ENCODE measurements at regions not wholly inside any gene's neighbourhood (a gene's known extent, or its start where the extent isn't known, plus 50 kb on each side); places are given as distances from the start of the nearest gene placed in this dataset.
"Not testable (repeated sequence)": the region's sequence is repeated elsewhere in the genome, so short reads cannot be mapped to it uniquely, and the experiment has no call there.

DNA sequence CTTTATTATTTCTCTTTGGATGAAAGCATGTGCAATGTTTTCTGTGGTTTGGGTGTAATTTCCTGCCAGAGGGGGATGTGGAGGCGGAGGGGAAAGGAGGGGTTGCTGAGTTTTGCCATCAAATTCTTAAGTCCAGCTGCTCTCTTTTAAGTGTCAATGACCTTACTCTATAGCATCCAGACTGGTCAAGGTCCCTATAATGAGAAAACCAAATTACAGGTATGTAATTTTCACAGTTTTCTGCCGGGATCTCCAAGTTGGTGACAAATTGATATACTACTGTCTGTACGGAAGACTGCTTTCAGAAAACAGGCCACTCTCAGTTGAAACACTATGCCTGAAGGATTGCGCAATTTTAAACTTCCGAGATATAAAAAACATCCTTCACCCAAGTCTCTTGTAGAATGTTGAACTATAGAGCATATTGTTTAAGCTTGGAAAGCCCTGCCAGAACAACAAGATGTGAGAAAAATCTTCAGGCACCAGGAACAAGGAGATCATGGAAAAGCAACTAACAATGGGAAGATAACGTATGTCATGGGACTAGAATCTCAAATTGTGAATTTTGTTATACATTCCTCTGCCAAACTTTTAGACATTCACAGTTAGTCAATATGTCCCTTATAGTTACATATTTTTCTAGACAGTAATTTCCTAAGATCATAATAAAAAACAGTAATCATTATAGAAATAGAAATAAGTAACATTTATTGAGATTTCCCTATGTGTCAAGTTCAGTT lies 300.7 kb upstream of the SATB1 start:
- DNase-seq = no peak

DNA sequence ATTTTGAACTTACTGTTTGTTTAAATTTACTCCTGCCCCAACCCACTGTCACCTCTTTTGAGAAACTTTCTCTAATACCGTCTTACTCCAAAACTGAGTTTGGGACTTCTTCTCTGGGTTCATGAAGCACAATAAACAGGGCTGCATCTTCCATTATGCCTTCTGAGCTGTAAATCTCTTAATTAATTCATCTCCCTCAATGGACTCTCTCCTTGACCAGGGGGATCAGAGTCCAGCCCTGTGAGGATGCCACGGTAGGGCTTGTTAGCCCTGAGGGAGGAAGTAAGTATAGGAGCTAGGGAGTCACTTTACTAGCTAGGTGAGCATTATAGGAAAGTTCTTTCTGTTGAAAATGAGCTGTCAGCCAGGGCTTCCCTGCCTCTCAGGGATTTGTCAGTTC lies 299.3 kb upstream of the SATB1 start:
- no peak for DNase-seq

DNA sequence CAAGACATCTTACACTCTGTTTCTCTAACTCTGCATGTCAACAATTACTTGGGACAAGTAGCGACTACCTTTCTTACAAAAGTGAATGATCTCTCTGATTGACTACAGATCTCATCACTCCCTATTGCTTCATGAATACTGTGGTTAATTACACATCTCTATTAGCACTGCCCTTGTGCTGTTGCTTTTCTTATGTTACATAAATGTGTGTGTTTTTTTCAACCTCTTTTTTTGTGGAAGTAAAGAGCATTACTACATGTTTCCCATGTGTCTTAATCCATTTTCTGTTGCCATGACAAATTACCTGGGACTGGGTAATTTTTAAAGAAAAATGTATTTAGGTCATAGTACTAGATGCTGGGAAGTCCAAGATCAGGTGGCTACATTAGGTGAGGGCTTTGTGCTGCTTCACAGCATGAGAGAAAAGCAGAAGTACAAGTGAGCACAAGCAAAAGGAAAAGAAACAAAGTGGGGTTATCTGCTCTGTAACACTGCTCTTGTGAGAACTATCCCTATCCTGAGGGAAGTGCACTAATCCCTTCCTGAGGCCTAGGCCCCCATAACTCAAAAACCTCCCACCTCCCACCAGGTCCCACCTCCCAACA lies 298.2 kb upstream of the SATB1 start:
- DNase-seq = no peak

DNA sequence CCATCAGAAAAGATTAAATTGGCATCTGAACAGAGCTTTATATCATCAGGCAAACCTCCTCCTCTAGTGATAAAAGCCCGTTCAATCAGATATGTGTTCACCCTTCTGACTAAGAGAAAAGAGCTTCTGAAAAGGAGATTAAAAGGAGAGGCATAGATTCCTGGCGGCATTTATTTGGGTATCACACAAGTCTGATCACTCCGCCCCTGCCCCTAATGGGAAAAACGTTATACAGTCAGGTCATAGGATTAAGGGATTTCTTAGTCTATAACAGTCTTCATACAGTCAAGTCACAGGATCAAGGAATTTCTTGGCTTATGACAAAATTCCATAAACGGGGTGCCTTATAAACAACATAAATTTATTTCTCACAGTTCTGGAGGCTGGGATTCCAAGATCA lies 295.4 kb upstream of the SATB1 start:
- no peak for DNase-seq

DNA sequence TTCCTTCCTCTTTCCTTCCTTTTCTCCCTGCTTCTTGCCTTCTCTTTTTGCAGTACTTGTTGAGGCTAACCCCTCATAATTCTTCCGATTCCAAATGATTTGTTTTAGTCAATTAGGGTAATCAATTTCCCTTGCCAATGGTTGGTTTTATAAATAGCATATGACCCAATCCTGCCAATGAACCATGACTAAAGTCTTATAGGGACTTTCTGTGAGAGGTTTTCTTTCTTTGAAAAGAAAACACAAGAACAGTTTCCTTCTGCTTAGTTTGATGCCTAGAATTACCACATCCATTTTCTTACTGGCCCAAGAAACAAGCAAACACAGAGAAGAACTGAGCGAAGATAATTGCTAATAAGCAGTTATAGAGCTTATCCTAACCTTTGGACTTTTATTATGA lies 292.5 kb upstream of the SATB1 start:
- no peak for DNase-seq

DNA sequence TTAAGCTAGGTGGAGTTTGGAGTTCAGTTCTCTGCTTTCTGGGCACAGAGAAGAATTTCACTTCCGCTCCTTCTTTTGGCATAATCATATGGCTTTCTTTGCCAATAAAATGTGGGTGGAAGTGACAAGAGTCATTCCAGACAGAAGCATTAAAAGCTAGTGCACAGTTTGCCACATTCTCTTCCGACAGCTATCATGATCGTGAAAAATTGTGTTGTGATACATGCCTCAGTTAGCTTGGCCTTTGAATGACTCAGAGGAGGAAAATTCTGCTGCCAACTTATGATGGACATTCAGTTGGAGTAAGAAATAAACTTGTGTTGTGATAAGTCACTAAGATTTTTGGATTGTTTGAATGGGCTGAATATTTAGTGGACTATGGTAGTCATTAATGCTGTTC lies 291.7 kb upstream of the SATB1 start:
- no peak for DNase-seq

DNA sequence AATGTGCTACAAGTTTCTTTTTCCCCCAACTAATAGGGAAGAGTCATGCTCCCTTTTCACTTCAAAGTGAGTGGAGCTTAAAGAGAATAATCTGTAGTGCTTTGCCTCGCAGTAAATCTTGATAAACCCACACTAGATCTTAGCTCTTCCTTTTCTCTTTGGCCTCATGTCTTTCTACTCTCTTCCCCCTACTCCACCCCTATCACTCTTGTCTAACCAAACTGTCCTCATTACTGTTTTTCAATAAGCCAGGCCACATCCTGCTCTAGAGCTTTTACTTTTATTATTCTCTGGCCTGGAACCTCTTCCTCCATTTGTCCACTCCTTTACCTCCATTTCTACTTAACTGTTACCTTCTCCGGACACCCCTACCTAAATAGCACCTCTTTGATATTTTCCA lies 291.0 kb upstream of the SATB1 start:
- no peak for DNase-seq

DNA sequence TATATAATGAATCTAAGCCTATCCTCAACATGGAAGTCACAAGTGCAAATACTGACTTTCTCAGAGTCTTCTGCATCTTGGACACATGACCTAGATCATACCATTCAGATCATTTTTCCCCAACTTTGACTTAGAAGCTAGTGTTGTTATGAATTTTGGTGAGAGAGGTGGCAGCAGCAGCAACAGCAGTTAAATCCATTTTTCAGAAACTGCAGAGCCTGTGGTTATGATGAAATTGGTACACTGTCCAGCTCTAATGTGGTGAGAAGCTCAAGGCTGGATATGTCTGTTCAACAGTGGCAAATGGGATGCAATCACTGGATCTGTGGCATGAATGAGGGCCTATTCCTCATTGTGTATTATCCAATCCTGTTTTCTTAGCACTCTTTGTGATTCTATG lies 290.1 kb upstream of the SATB1 start:
- no peak for DNase-seq

DNA sequence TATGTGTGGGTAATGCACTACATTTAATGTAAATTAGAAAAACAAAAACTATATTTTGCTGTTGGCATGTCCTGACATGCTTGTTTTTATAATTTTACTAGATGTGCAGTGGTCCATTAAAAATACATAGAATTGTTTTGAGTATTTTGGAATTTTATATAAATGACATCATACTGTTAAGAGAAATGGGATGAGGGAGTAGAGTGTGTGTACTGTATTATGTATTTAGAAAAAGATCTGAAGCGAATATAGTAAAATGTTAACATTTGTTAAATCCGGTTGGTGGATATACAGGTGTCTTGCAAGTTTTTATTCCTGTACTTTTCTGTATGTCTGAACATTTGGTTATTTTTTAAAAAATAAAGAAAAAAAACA lies 288.4 kb upstream of the SATB1 start:
- no peak for DNase-seq

DNA sequence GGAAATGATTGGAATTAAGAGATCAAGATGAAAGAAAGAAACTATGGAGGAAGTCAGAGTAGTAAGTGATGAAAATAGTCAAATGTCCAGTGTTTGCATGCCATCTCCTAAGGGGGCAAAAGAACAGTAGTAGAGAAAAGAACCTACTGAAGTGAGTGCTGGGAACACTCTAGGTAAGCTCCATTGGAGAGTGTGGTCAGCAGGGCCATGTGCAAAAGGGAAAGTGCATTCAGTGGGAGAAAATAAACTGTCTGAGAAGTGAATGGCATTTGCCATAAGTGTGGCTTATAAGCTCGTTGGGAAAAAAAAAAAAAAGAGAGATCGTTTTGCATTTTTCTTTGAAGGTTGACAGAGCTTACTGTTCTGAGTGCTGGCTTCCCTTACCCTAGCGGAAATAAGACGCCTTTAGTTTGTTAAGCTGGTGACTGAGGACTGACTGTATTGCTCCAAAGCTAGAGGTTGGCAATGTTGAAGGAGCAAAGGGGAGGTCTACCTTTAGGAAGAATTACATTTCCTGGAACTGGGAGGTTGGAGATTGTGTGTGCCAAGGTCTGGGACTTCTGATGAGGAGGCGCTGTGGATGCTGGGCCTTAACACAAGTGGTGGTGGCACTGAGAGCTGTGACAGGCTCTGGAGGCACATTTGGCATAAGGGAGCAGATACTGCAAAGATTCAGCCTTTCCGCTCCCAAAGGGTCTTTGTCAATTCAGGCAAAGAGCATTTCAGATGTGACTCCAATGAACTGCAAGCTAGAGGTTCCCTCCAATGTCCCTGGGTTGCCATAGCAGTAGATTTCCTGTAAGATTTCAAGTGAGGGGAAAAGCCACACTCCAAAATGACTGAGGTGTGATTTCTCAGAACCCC lies 287.8 kb upstream of the SATB1 start:
- DNase-seq = no peak

DNA sequence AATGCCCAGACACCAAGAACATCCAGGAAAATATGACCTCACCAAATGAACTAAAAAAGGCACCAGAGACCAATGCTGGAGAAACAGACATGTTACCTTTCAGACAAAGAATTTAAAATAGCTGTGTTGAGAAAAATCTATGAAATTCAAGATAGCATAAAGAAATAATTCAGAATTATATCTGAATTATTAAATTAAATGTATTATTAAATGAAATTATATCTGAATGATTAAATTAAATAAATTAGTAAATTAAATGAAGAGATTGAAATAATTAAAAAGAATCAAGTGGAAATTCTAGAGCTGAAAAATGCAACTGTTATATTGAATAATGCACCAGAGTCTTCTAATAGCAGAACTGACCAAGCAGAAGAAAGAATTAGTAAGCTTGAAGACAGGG lies 279.2 kb upstream of the SATB1 start:
- no peak for DNase-seq

DNA sequence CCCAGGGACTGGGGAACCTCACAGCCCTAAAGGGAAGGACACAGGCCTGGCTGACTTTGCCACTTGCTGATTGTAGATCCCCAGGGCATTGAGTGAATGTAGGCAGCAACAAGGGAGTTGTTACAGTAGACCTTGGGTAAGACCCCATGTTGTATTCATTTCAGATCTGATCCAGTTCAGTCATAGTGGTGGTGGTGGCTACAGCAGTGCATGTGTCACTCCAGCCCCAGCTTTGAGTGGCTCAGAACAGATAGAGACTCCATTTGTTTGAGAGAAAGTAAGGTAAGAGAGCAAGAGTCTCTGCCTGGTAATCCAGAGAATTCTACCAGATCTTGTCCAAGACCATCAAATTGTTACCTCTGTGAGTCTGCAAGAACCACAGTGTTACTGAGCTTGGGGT lies 278.7 kb upstream of the SATB1 start:
- no peak for DNase-seq

DNA sequence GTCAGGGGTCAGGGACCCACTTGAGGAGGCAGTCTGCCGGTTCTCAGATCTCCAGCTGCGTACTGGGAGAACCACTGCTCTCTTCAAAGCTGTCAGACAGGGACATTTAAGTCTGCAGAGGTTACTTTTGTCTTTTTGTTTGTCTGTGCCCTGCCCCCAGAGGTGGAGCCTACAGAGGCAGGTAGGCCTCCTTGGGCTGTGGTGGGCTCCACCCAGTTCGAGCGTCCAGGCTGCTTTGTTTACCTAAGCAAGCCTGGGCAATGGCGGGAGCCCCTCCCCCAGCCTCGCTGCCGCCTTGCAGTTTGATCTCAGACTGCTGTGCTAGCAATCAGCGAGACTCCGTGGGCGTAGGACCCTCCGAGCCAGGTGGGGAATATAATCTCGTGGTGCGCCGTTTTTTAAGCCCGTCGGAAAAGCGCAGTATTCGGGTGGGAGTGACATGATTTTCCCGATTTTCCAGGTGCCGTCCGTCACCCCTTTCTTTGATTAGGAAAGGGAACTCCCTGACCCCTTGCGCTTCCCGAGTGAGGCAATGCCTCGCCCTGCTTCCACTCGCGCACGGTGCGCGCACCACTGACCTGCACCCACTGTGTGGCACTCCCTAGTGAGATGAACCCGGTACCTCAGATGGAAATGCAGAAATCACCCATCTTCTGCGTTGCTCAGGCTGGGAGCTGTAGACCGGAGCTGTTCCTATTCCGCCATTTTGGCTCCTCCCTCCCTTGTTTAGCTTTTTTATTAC lies 268.6 kb upstream of the SATB1 start:
- DNase-seq = not testable (repeated sequence)

DNA sequence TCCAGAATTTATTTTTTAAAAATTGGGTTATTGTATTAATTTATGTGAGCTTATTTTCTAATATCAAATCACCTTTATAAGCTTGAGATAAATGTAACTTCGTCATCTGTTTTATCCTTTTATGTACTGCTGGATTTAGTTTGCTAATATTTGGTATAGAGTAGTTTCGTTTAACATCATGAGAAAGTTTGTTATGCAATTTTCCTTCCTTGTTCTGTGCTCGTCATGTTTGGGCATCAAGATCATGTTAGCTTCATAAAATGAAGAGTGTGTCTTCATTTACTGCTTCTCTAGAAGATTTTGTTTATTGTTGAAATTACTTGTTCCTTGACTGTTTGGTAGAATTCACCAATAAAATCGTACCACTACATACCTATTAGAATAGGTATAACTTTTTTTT lies 262.1 kb upstream of the SATB1 start:
- DNase-seq = no peak

DNA sequence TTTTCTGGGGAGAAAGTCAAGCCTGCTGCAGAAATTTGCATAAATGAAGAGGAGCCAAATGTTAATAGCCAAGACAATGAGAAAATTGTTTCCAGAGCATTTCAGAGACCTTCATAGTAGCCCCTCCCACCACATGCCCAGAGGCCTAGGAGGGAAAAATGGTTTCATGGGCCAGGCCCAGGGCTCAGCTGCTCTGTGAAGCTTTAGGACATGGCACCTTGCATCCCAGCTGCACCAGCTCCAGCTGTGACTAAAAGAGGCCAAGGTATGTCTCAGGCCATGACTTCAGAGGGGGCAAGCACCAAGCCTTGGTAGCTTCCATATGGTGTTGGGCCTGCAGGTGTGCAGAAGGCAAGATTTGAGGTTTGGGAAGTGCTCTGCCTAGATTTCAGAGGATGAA lies 258.8 kb upstream of the SATB1 start:
- DNase-seq = no peak

DNA sequence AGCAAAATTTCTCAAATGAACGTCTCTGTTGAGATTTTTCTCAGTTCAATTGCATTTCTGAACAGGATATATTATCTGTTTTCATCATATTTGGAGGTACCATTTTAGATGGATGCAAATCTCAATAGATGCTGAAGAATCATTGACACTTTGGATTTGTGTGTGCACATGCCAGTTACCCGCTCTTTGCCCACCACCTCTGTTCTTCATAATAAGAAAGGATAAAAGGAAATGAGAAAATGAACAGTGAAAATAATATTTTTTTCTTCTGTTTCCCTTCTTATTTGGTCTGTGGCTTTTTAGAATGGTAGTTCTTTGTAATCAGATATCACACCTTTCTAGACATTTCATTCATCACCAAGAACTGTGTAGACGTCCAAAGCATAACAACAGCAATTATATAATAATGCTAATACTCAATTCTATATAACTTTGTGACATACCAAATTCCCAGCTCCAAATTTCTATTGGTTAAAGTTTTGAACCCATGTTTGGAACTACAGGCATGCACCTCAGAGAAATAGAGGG lies 256.7 kb upstream of the SATB1 start:
- DNase-seq = no peak

DNA sequence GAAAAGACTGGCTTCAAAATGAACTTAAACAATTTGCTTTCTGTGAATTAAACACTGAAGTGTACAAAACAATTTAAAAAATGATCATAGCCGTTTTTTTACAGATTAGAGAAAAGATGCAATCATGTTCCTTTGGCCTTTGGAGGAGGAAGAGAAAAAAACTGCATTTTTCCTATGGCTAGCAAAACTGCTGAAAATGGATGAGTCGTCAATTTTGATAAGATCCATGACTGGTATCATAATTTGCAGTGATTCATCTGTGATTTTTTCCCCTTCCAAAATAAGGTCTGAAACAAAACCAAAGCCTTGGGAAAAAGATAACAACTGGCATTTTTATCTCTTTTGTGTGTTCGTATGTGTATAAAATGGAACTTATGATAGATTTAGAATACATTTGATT lies 255.6 kb upstream of the SATB1 start:
- no peak for DNase-seq

DNA sequence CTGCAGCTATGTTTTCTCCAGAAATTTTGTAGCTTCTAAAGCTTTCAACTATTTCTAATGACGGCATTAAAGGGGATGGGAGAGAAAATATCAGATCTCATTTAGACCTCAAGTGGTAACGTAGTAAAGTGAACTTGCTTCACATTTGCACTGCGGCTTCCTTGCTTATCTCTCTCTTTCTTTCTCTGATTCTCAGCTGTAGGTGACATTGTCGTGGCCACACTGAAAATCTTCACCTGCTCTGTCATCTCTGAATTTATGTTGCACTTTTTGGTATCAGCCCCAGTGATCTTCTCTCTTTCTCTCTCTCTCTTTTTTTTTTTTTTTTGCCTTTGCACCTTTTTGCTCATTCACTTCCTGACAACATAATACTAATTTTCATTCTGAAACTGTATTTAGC lies 254.1 kb upstream of the SATB1 start:
- no peak for DNase-seq

DNA sequence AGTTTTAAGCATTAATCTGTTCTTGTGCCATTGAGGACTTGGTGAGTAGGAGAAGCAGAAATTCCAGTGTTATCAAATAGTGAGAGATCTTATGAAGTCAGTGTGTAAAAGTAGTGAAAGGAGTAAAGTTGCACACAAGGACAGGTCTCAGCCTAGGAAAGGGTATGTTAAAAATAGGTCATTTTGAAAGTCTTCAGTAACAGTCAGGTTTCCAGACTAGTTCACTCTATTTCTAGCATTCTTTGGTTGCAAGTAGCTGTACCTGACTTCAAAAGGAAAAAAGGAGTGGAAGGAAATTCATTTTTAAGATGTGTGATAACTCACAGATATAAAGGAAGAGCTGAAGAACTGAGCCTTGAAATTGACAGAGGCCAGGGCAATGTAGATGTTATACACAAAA lies 250.1 kb upstream of the SATB1 start:
- no peak for DNase-seq

DNA sequence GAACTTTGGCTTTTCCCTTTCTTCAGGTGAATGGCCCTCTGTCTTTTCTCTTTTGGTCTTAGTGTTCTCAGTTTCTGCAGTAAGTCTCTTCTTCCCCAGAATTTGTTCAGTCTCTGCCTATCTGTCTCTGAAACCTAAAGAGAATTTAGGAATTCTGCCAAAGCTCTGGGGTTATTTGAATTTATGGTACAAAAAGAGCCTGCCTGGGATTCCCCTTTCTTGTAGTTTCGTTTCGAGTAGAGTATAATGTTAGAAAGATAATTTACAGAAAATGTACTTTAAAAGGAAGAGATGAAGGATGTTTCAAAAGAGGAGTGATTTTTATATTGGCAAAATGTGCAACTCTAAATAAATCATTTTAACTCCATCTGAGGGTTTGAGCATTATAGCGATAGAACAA lies 247.4 kb upstream of the SATB1 start:
- DNase-seq = no peak

DNA sequence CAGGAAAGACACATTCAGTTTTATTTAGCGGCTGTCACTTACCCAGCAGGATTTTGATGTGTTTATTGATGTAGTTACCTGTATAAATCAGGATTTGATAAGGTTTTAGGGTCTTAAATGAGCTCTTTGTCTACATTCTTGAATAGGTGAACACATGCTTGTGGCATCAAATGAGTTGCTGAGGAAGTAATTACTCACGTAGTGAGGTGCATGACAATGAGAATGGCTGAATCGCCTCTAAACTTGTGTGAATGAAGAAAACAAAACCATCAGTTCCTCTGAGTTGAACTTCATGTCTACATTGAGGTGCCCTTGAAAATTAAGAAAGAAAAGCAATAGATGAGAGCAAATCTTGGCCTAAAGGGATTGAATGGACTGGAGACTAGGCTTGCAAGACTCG lies 245.6 kb upstream of the SATB1 start:
- DNase-seq = no peak

DNA sequence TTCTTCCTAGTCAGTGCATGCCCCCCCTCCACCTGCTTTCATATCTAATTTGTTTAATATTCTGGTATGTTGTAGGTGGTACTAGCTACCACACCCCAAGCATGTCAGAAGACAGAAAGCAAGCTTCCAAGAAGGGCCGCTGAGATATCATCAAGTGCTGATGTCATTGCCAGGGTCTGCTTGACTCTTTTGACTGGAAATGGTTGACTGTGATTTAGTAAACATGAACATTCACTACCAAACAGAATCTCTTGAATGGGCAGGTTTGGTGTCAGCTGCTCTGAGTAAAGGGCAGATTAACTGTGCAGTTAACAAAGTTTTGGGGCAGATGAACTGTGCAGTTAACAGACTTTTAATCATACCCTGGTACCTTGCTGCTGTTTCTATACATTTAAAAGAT lies 244.2 kb upstream of the SATB1 start:
- no peak for DNase-seq

DNA sequence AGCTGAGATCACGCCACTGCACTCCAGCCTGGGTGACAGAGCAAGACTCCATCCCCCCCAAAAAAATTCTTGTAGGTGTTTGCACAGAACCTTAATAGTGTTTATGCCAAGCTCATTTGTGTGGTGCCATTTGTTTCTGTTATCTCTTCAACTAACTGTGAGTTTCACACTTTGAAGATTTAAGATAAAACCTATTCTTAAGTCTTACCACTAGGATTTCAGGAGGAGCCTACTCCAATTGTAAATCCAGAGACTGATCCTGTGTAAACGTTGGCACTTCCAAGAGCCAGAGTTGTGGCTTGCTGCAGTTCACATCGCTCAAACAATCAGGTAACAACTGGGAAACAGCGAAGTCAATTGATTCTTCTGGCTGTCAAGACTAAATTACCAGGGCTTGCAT lies 242.4 kb upstream of the SATB1 start:
- no peak for DNase-seq
